Left cardiac atrium (tissue), 4 donors: ENCODE measurements at regions not wholly inside any gene's neighbourhood (a gene's known extent, or its start where the extent isn't known, plus 50 kb on each side); places are given as distances from the start of the nearest gene placed in this dataset.

Experiments
- ATAC-seq, 2 donors: fragments of 200-7000 bp; cut with Tn5 transposase; one replicate each; pipeline ENCODE4 v1.9.1; 2020; ENCODE audit warnings: mild to moderate bottlenecking in 2 of 2, moderate library complexity in 2 of 2
- DNase-seq: peaks from one replicate; pipeline ENCODE4 v3.0.0-alpha.2; 2020
- intact Hi-C, 2 donors: fragments of 100-400 bp; cut with DNase I; formaldehyde crosslinking; loops; one replicate each; pipeline versions ENCODE4 v1.14.1 to v1.15.1; 2022 to 2023
- donor health status: DM: no; HTN: yes; CAD: no.
- donor health status: DM: no; HTN: yes; CAD: no; lungs with severe emphysema.
- donor health status: DM: yes; HTN: yes; CAD: no.
- donor health status: Dilated cardiomyopathy.

DNA sequence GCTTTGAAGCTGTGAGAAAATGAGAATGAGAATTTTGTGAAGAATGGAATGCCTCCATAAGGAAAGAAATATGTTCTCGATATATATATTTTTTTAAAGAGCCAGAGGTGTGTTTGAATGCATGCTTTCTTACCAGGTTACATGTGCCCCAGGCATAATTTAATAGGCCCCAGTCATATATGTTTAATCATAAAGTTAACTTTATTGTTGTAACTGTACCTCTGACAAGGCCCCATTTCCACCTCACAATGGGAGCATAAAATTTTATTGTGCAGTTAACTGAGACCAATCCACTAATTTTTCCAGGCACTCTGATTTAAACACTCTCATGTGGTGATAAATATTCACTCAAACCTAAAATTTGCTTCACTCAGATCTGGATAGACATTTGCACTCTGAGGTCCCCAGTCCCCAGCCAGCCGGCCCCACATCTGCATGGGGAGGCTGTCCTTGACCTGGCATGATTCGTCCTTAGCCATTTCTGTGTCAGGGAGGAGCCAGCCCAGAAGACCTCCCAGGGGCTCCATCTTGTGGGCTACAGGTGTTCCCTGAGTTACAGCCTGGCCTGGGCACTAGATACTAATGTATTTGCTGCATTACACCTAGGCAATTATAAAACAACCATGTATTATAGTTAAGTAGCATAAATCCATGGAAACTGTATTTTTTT, 245.8 kb downstream of the MTRR start:
- ATAC-seq (no peak), DNase-seq (no peak)
- intact Hi-C loops: no loop called here

DNA sequence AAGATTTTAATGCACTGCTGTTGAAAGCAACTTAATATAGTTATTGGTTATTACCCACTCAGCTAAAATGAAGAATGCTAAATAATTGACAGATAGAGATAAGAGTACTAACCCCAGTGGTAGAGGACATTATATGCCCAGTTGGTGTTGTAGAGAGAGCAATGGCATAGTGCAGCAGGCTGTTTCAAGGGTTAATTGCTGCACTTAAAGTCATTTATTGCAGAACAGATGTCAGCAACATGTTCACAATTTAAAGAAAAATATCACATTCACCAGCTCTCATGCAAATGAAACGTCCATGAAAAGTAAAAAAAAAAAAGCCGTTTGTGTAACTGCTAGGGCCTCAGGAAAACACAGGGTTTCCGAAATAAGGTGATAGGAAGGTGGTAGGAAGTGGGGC, 254.6 kb downstream of the MTRR start:
- DNase-seq (no peak), ATAC-seq (no peak)
- intact Hi-C loops: no loop called here

DNA sequence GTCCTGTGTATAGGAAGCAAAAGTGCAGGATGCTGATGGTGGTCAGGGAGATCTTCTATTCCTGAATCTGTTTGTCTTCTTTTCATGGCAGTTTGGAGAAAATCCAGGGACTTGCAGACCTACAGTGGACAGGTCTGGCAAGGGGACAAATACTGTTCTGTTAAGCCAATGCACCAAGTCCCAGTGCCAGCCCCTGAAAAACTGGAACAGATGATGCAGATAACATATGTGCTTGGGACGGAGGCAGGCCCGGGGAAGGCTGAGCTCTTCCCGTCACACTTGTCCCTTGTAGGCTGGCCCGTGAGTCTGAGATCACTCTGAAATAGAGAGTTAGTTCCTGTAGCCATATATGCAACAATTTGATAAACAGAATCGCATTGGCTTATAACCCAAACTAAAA, 265.7 kb downstream of the MTRR start:
- intact Hi-C loops: no loop called here
- ATAC-seq: no peak

DNA sequence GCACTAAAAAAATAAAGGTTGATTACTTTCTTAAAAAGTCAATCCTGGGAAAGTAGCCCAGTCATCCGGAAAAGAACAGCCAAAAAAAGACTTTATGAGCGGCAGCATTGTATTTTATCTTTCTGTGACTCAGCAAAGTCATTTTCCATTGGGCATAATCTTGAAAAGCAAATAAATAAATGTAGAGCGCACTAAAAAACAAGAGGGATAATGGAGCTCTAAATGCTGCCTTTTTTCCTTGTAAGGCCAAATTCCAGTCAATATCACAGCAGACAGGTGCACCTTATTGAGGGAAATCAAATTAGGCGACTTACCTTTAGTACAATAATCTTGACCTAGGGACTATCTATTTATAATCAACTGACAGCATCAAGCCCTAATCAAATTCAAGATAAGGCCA, 266.8 kb downstream of the MTRR start:
- ATAC-seq: no peak
- no peak for DNase-seq
- intact Hi-C loops: no loop called here

More for the DNA sequence above, 265.7 kb downstream of the MTRR start:
- no peak for DNase-seq

DNA sequence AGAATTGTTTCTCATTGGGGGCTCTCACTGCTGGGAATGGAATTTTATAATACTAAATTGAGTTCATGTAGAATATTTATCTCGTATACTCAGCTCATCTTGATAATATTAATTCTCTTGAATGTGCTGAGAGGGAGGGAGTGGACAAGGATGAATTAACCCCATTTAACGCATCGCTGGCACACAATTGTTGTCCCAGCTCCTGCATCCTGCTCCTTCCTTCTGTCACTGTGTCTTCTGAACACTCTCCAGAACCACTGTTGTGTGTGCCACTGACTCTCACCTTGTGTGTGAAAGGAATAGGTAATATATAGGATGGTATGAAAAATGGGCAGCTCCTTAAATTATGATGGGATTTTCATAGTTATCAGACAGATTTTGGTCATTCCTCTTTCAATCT, 267.3 kb downstream of the MTRR start:
- intact Hi-C loops: no loop called here
- no peak for DNase-seq
- ATAC-seq: no peak

DNA sequence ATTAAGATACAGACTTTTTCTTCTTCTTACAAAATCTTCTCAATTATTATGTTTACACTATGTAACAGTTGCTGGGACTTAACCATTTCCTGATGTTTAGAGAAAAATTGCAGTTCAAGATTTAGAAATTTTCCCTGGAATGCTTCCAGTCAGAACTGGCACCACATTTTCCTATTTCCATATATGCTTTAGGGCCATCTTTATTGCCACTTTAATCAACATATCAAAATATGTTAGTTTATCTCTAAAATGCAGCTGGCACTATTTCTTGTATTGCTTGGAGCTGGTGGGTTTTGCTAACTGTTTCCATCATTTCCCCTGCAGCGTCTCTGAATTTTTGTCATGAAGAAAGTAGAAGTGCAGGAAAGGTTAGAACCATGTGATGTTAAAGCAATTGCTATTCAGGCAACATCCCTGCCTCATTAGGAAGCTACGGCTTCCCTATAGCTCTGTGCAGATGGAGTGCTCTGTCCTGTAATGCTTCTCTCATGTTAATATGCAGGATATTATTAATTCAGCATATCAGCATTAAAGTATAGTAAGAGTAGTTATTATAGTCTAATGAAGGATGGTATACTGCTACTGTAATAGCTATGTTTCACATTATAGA, 269.1 kb downstream of the MTRR start:
- intact Hi-C loops: no loop called here
- DNase-seq: no peak
- ATAC-seq: no peak

DNA sequence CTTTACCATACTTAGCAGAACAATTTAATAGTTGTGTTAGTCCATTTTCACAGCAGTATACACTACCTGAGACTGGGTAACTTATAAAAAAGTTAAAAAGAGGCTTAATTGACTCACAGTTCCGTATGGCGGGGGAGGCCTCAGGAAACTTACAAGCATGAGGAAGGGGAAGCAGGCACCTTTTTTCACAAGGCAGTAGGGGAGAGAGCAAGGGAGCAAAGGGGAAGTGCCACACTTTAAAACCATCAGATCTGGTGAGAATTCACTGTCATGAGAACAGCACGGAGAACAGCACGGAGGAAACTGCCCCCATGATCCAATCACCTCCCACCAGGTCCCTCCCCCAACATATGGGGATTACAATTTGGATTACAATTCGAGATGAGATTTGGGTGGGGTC, 269.9 kb downstream of the MTRR start:
- DNase-seq (no peak), ATAC-seq (no peak)
- intact Hi-C loops: no loop called here

DNA sequence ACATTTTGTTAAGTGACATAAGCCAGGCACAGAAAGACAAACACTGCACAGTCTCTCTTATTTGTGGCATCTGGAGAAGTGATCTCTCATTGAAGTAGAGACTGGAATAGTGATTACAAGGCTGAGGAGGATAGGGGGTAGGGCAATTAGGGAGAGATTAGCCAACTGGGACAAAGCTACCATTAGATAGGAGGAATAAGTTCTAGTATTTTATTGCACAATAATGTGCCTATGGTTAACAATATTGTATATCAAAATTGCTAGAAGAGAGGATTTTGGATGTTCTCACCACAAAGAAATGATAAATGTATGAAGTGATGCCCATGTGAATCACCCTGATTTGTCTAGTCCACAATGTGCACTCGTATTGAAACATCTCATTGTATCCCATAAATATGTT, 281.8 kb downstream of the MTRR start:
- ATAC-seq (no peak), DNase-seq (no peak)
- intact Hi-C loops: no loop called here

DNA sequence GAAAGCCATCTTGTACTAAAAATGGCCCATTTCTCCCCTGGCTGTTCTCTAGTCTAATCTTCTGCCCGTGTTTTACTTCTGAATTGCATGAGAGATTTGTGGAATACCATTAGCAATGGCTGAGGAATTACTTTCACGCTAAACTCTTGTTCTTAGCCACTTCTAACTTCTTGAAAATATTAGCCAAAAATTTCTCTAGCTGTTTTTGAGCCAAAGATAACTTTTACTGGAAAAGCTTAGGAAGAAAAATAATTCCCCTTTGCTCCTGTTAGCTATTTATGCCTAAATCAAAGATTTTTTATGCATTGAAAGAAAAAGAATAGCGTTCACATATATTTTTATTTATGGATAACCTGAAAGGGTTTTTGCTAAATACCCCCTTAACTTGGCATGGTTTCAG, 287.8 kb downstream of the MTRR start:
- no peak for ATAC-seq

DNA sequence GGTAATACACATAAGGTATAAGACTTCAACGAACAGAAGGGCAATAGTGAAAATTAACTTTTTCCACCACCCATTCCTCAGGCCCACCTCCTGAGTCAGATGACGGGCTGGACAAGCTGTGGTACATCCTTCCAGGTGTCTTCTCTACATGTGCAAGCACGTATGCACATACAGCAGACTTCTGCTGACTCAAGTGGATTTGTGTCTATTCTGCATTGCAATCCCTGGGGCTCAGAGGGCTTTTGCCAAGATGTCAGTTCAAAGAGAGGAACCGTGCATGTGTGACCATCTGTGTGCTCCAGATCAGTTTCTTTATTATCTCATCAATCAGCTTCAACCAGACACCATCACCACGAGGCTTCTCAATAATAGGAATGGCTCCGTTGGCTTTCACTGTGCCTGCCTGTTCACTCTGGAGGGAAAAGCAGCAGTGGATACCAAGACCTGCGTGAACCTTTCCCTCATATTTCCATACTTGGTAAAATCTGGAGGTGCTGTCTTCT, 288.4 kb downstream of the MTRR start:
- DNase-seq (no peak), ATAC-seq (no peak)
- intact Hi-C loops: no loop called here

More for the DNA sequence above, 287.8 kb downstream of the MTRR start:
- intact Hi-C loops: no loop called here
- no peak for DNase-seq

DNA sequence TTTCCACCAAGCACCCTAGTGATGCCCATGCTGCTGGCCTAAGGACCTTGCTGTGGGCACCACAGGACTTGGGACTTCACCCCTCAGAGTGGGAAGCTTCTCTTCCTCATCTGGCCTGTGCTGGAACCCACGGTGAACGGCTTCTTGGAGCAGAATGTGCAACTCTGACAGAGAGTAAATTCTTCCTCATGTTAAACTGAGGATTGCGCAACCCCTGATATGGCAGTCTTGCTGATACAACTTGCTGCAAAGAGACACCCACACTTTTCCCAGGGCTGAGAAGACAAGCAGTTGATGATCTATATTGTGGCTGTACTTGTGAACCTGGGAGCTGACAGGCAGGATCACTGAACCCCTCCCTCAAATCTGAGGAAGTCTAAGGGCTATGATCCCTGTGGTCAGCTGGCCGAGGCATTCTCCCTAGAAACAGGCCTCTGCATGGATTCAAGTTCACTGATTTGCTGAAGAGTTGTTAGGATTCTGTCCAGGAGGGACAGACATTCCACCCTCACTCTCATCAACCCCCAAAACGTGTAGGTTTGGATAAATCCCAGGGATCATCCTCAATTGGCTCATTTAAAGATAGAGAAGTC, 307.2 kb downstream of the MTRR start:
- DNase-seq: peak; percentile 23
- intact Hi-C loops: no loop called here
- peak in 1 of 2 donors; percentile 48 for ATAC-seq

DNA sequence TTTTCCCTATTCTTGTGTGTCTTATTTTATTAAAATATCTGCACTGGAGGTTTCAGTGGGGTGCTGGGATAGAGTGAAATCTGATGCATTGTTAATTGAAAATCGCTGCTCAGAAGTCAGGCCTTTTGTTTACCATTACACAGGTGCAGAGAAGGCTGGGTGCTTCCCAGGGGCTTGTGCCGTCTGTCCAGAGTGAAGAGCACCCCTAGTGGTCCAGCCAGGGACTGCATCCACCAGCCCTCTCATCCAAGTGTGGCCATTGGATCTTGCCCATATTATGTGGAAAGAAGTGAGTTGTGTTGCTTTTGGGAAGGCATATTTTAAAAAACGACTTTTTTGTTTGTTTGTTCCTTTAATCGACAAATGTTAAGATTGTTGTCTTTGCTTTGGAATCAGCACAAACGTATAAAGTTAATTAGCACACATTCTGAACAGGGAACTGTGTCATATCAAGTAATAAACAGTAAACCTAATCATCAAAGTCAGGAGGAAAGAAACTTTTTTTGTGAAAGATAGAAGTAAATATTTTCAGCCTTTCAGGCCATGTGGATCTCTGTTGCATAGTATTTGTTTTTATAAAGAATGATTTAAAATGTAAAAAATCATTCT, 315.6 kb downstream of the MTRR start:
- no peak for ATAC-seq
- intact Hi-C loops: no loop called here

DNA sequence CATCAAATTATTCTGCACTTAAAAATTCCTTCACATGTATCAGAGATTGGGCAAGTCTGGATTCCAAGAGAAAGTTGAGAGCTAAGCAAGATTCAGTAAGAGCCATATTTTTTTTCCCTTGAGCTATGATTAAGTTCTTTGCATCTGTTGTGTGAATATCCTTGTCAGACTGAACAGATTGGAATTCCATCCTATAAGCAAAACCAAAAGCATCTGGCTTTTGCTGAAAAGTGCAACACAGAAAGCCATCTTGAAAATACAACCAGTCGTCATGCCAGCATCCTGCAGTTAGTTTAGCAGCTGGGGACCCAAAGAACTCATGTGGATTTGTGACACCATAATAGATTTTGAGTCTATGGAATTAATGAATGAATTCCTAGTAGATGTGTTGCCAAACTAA, 316.9 kb downstream of the MTRR start:
- DNase-seq: no peak
- intact Hi-C loops: no loop called here
- no peak for ATAC-seq

More for the DNA sequence above, 315.6 kb downstream of the MTRR start:
- DNase-seq: peak; percentile 39

DNA sequence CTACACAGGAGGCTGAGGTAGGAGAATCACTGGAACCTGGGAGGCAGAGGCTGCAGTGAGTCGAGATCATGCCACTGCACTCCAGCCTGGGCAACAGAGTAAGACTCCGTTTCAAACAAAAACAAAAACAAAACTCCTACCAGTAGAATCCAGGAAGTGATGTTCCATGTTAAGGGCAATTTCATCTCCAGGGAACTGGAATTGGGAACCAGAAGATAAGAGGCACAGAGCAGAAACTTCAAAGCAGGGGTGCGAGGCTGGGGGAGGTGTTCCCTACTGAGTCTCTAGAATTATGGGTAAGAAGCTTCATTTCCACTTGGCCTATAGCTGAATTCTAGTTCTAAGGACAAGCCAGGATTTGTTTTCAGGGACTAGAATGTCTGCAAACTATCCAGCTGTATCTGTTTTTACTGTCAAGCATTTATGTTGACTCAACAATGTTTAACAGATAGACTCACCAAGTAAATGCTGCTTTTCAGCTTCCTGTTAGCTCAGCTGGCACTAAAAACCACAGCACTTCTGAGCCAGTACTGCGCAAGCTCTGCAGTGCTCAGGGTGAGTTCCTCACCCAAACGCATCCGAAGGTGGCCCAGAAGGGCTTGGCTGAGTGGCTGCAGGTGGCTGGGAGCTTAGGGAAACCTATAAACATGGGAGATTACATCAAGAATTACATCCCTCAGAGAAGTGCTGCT, 320.1 kb downstream of the MTRR start:
- DNase-seq (no peak), ATAC-seq (no peak)
- intact Hi-C loops: no loop called here

DNA sequence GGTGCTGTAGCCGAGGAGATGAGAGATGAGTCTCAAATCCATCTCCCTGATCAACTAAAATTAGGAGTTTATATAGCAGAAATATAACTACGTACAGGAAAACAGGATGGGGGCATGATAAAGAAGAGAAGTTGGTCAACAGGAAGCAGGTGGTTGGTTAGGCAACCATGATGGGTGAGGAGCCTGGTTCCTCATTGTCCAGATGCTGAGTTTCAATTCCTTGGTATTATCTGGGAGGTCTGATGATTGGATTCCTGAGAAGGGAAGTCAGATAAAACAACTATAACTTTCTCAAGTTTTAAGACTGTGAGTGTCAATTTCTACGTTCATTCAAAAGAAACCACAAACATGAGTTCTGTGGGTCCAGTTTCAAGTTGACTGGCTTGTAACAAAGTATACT, 323.9 kb downstream of the MTRR start:
- DNase-seq (no peak), ATAC-seq (no peak)
- intact Hi-C loops: no loop called here

DNA sequence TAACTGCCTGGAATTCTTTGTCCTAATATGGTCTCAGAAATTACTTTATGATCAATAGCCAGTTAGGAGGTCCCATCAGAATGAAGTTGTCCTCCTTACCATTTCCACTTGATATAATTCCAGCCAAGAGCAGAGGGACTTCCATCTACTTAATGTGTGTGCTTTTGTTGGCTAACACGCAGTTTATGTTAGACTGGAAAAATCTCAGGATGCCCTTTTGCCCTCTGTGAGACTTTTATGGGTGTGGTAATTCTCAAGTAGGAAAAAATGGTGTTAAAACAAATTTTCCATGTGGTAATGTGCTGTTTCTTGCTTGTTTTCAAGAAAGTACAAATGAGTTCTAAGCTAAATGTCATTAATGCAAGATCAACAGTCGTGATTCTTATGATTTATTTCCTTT, 327.1 kb downstream of the MTRR start:
- ATAC-seq (no peak), DNase-seq (no peak)
- intact Hi-C loops: no loop called here

DNA sequence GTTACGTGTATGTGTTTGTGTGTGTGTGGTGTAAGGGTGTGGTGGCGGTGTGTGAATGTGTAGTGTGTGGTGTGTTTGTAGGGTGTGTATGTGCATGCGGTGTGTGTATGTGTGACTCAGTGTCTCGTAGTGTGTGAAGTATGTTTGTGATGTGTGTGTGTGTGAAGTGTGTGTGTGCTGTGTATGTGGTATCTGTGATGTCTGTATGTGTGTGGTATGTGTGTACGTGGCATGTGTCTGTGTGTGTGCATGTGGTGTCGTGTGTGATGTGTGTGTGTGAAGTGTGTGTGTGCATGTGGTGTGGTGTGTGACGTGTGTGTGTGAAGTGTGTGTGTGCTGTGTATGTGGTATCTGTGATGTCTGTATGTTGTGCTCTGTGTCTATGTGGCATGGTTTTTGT, 339.4 kb downstream of the MTRR start:
- intact Hi-C loops: no loop called here
- DNase-seq (no peak), ATAC-seq (no peak)

DNA sequence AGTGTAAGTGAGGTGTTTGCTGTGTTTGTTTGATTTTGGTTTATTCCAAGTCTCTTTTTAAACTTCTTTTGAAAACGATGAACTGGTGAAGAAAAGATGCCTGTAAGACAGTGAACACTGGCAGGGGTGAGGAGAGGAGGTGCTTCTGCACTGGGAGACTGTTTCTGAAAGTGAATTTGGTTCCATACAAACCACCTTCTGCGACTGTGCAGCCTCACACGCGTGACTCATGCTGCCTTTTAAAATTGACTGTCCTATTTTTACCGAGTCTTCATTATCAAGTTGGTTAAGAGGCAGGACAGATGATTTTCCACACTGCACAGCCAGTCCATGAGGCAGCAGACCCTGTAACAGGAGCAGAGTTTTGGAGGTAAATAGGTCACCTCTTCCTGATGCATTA, 340.6 kb downstream of the MTRR start:
- no peak for ATAC-seq
- DNase-seq: no peak
- intact Hi-C loops: no loop called here

DNA sequence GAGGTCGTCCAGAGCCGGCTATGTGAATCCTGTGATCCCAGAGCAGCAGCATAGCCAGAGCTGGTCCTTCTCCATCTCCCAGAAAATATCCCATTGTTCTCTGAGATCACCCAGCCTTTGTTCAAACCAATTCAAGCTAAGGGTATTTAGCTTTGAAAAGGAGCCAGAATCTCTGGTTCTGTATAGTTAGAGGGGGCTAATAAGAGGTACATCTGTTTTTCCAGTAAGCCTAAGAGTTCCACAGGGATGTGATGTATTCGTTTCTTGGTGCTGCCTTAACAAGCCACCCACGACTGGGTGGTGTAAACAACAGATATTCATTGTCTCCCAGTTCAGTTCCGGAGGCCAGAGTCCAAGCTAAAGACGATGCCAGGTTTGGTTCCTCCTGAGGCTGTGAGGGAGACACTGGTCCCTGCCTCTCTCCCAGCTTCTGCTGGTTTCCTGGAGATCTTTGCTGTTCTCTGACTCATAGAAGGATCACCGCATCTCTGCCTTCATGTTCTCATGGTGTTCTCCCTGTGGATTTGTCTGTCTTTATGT, 344.8 kb downstream of the MTRR start:
- ATAC-seq (no peak), DNase-seq (no peak)
- intact Hi-C loops: no loop called here

DNA sequence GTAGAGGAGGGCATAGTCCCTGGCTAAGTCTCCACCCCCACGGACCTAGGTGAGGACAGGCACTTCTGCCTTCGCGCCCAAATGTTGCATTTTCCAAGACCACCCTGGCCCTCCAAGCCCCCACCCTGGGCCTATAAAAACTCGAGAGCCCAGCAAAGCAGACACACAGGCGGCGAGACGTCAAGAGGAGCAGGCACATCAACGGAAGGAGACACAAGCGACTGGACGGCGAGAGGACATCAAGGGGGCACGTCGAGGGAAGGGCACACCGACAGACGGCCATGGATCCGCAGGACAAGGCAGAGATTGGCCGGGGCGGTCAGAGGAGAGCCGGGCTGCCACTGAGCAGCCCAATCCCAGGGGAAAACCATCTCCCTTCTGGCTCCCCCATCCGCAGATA, 348.0 kb downstream of the MTRR start:
- ATAC-seq (no peak), DNase-seq (no peak)
- intact Hi-C loops: no loop called here
